ENCODE measurements at regions not wholly inside any gene's neighbourhood (a gene's known extent, or its start where the extent isn't known, plus 50 kb on each side); places are given as distances from the start of the nearest gene placed in this dataset.
A peak's percentile ranks its signal among the peaks of the same experiment; 100 is the strongest.

DNA sequence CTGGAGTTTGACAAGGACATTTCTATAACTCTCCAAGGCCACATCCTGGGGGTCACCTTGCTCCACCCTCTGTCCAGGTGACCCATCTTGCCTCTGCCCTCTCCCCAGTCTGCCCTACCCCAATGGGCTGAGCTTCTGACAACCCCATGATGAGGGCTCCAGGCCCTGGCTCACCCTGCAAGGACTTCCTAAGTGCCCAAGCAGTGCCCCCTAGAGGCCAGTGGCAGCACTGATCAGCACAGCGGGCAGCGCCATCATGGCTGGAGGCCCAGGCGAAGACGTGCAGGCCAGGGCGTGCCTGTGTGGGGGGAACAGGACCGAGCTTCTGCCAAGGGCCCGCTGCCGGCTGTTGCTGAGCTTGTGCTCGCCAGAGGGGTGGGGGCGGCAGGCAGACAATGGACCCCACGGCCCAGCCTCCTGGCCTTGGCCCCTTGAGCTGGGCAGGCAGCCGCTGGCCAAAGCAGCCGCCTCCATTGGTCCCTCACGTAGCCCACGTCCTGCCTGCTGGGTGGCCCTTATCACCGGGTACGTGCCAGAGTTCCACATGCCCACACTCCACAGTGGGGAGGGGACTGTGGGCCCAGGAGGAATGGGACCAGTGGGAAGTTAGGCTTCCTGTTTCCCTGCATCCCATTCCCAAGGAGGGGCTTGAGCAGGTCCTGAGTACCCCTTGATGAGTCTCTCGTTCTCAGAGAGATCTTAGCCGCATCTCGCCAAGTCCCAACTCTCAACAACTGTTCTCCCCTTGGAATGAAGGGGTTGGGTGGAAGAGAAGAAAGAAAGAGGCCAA is 64.3 kb downstream of the MRPL14 start:
- no peak for DNase-seq (ENCODE audit: extremely low read depth, low read depth, low spot score)

DNA sequence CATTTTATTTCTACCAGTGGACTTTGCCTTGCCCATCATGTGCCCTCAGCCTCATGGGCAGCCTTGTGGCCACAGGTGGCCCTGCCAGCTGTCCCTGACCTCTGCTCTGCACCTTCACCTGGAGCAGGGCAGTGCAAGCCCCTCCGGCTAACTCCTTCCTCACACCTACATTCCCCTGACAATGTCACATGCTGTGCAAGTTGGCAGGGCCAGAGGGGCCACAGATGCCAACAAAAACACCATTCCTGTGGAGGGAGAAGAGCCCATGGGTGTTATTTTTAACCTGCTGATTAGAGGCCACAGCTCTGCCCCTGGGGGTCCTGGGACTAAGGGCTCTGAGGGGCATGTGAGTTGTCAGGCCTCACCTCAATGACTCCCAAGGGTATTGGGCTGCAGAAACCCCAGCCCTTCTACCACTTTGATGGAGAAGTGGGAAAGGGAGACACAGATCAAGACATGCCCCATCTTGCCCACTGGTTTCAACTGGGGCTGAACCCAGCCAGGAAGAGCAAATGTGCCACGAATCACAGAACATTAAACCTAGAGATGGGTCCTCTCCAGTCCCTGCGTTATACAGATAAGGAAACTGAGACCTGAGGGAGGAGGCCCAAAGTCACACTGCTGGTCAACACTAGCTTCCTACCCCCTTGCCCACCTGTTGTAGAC is 65.0 kb downstream of the MRPL14 start:
- DNase-seq (ENCODE audit: extremely low read depth, low read depth, low spot score), result no peak

DNA sequence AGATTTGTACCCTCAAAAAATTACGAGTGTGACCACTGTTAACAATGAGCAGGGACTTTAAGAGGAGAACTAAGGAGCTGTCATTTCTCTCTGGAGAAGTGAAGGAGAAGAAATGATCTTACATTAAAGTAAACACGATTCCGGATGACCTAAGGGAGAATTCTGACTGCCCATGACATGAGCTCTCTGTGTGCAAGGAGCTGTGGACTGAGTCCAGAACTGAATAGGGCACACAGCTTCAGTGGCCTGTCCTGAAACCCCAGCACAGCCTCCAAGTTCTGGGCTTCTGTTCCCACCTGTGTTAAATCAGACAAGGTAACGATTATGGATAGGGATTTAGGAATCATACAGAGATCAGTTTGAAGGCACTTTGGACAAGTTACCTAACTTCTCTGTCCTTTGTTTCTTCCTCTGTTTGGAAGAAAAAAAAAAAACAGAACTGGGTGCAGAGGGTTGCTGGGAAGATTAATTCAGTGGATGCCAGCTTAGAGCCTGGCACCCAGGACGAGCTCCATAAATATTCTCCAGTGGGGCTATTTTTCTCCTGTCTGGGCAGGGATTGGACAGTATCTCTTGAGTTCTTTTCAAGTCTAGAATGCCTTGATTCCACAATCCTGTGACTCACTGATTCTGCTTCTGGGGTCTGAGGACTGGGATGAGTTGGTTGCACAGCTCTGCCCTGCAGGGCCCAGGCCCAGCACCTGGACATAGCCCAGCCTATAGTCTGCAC is 65.7 kb downstream of the MRPL14 start:
- DNase-seq (ENCODE audit: extremely low read depth, low read depth, low spot score), result no peak

DNA sequence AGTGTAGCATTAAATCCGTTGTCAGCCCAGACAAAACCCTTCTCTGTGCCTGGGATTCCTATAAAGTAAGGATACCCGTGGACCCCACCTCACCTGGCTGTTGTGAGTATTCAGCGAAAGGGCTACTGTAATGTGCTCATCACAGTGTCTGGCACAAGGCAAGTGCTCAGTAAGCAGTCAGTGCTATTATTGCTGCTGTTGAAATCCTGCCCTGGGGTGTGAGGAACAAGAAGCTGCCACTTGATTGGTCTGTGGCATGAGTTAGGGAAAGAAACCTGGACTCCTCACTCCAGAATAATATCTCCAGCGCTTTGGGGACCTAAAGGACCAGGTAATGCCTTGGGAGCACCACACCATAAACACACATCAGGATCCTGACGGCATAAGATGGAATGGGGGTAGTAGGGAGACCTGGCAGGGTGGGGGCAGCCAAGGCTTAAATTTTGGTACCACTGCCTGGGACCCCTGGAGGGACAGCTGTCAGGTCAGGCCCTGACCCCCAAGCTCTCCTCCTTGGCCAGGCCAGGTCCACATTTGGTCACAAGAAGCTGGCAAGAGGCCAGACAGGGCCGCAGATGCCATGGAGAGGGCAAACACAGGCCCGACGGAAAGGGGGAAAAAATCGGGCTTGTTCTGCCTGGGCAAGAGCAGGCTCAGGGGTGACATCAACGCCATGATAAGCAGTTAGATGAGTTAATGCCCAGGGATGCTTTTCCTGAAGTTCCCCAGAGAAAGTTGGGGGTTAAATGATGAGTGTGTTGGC is 66.5 kb downstream of the MRPL14 start:
- no peak for DNase-seq (ENCODE audit: extremely low read depth, low read depth, low spot score)

DNA sequence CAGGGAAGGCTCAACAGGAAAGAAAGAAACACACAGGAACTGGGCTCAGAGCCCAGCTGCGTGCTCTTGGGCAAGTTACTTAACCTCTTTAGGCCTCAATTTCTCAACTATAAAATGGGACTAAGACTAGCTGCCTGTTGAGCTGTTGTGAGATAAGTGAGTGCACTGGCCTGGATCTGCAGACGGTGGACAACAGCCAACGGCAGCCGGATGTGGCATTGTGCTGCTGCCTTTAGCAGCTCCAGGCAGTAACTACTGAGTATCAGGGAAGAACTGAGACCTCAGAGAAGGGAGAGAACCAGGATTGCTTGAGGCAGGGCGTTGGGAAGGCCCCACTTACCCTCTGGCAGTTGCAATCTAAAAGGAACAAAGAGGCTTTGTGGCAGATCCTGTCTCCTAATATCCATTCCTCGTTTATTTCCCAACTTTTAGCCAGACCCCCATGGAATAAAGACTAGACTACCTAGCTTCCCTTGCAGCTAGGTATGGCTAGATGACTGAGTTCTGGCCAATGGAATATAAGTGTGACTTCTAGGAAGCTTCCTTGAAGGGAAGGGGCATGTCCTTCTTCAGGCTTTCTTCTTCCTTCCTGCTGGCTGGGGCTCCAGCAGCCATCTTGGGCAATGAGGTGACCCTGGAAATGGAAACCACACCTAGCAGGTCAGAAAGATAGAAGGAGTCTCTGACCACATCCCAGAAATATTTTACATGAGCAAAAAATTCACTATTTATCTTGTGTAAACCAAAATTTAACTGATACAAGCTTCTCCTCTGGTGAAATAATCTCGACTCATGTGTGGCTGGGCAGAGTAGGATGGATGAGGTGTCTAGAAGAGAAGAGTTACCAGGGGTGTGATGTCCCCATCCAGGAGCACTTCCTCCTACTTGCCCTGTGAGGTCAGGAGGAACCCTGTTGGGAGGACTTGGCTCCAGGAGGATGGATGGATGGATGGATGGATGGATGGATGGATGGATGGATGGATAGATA is 67.6 kb downstream of the MRPL14 start:
- no peak for DNase-seq (ENCODE audit: extremely low read depth, low read depth, low spot score)

DNA sequence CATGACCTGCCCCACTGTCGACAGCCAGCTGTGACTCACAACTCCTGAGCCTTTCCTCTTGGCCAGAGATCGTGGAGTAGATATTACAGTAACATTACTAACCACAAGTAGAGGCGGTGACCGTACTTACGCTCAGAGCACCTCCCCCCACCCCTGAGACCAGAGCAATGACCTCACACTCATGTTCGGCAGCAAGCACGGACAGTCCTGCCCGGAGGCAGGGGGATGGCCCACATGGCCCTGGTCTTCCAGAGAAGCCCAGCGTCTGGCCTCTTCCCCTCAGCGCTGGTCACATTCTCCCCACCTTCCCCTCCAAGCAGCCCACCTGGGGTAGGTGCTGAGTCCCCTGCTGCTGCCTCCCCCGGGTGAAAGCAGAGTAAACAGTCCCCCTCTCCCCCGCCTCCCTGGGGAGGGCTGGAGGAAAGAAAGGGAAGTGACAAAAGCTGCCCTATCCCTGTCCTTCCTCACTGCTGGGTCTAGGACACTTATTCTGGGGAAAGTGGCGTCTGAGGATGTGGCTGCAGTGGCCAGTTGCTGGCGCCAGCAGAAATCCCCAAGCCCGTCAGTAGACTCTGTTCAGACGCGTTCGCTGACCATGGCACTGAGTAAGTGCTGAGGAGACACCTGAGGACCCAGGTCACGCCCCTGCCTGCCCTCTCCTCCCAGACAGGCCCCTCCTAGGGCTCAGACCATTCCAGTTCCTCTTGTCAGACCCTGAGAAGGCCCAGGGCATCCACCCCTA is 68.5 kb downstream of the MRPL14 start:
- peak; percentile 93 for DNase-seq (ENCODE audit: extremely low read depth, low read depth, low spot score)

DNA sequence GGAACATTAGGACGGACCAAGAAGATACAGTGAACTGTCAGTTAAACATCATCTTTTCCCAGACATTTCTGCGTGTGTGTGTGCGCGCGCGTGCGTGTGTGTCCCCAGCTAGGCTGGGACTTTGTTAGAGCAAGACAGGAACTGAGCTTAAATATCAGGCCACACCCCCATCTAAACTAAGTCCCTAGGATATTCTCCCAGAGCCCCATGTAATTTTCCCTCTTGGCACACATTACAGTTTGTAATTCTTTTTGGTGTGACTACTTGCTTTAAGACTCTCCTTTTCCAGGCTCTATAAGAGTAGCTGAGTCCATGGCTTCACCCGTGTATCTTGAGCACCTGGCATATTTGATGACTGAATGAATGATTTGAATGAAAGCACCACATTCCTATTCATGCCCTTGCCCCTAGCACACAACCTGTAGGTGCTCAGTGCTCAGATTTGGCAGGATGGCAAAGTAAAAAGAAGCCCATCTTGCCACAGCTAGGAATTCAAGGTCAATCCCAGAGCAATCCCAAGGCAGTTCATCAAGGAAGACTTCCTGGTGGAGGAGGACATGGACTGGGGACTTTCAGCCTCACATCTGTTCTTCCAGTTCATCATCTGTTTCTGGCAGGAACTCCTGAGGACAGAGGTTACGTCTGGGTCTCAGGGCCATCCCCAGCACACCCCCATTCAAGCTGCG is 69.2 kb downstream of the MRPL14 start:
- DNase-seq (ENCODE audit: extremely low read depth, low read depth, low spot score), result no peak

DNA sequence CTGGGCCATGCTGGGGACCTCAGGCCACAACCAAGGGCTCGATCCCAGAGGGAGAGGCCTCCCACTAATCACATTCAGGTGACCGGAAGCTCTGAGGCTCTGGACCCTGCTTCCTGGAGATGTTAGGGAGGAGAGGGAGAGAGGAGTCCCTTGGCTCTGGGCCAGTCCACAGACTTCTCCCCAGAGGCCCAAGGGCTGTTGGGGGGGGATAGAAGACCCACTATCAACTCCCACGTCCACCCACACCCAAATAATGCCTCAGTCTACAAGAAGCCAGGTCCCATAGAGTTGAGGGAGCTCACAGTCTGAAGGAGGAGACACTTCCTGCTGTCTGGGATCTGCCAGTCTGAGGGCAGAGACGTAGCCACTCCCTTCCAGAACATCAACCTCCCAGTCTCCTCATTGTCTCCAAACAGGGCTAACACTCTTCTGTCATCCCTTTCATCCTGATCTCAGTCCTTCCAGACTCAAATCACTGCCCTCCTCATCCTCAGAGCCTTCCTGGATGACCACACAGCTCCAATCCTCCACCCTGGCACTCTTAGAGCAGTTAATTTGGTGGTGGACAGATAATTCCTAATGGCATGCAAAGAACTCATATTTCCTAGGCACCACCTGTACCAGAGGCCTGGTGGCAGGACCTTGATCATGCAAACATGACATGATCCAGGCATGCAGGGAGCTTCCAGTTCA is 69.9 kb downstream of the MRPL14 start:
- DNase-seq (ENCODE audit: extremely low read depth, low read depth, low spot score), result no peak

DNA sequence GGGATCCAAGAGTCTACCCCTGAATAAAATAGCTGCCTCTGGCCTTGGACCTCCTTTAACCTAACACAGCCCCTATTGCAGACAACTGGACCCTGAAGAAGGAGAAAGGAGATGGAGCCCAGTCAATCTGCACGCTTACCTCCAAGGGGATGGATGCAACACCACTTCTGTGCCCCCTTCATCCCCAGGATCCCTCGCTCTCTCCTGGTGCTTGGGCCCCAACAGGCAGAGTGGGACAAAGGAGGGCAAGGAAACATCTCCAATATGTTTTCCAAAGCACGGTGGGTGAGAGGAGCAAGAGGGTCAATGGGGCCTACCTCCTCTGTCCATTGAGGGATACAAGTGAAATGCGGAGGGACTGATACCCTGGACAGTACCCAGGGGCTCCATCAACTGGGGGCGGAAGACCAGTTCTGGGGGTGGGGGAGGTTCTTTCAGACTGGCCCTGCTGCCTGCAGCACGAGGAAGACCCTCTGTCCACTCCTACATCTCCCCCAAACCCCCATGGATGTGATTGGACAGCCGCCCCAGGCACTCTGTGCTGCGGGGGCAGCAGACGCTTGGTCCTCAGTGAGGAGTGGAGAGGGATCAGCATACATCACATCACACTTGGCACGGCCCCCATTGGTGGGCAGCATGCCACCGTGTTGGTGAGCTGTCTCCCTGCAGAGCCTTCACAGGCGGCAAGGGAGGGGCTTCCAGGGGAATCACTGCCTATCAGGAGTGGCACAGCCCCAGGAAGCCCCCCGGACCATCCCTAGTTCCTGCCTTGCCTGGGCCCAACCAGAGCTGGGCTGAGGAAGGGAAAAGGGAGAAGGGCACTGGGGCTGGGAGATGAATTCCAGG is 70.6 kb downstream of the MRPL14 start:
- no peak for DNase-seq (ENCODE audit: extremely low read depth, low read depth, low spot score)

DNA sequence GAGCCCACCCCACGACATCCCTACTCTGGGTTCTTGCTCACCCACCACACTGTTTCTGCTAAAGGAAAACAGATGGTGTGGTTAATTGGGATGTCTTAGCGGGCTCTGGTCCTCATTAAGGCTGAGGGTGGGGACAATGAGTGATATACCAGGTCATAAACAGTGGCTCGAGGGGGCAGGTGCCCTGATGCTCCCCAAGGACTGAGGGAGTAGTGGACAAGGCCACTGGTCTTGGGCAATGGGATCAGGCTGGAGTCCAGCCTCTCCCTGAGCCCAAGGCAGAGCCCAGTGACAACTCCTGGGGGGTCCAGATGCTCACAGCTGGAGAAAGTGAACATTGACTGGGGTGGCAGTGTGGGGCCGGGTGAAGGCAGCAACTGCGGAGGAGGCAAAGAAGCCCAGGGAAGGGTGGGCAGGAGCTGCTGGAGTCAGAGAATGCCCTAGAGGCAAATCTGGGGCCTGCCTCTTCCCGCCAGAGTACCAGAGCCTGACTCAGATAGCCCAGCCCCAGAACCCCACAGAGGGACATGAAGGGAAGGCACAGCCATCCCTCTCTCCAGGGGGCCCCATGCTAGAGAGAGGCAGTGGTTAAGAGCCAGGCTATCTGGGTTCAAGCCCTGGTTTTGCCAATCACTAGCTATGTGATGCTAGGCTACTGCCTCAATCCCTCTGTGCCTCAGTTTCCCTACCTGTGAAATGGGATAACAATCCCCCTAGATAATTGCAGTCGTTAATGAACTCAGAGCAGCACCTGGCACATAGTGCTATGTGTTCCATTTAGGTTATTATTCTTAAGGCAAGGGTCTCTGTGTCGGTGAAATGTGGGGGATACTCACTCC is 72.3 kb downstream of the MRPL14 start:
- DNase-seq (ENCODE audit: extremely low read depth, low read depth, low spot score), result no peak

DNA sequence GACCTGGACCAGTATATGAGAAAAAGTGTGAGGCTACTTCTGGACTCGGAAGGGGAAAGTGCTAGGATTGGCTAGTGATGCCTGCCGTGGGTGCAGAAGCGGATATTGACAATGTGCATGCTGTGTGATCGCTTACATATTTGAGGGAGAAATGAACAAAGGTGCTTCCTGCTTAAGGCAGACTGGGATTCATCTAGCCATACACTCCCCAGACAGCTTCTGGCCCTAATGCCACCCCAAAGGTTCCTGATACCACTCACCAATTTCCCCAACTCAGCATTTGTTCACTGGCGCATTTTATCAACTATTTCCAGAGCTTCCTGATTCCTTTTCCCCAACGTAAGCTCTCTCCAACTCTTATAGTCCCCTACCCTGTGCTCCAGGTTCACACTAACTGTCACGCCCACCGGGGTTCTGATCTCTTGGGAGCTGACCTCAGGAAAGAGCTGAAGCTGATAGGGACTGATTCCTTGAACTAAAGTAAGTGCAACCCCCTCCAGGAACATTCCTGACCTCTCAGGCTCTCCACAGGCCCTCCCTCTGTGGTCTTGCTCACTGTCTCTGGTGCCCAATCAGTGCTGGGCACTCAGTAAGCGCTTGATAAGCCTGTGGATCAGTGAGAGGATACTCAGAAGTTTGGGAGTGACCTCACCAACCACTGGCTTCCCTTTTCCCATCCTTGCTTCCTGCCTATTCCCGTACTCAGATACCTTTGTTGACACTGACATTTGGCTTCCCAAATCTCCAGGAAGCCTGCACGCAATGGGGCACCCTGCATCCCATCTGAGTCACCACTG is 73.3 kb downstream of the MRPL14 start:
- no peak for DNase-seq (ENCODE audit: extremely low read depth, low read depth, low spot score)

DNA sequence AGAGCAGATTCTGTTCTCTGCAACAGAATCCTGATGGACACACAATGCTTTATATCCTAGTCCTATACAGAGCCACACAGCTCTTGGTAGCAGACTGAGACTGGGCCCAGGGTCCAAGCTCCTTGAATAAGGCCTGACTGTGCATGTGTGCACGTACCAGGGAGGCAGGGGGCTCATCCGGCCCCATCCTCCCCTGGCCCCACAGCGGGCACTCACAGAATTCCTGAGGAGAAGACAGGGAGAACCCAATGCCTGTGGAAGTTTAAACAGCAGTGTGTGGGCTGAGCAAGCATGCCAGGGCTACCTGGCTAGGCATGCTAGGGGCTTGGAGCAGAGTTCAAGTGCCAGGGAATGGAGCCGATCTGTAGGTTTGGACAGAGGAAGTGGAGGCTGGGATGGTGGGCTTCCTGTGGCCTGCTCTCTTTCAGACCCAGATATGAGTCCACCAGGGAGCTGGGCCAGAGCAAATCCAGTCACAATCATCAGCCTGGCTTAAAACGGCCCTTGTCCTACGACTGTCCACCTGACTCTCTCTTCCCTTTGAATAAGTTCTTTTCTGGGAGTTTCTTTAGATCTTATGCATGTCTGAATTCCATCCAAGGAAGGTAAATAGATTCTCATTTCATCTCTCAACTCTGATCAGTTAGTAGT is 74.0 kb downstream of the MRPL14 start:
- no peak for DNase-seq (ENCODE audit: extremely low read depth, low read depth, low spot score)

DNA sequence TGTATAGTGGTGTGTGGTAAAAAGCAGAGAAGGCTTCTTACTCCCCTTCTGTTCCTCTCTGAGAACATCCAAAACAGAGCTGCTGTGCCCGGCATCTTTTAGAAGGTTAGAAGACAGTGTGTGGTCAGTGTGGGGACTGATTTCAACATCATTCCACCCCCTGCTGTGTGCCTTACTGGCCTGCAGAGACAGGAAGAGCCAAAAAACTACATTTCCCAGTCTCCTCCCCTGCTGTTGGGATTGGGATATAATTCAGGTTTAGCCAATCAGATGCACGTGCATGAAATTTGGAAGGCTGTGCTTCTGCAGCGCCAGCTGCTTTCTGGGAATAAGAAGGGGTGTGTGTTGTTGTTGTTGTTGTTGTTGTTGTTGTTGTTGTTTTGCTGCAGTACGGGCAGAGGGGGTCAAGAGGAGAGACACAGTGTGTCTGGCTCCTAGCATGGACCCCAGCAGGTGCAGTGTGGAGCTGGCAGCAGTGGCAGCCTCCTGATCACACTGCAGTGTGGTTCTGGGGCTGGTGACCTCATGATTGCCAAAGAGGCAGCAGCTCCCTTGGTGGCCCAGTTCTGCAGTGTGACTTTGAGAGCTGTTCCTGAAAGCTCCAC is 74.7 kb downstream of the MRPL14 start:
- no peak for DNase-seq (ENCODE audit: extremely low read depth, low read depth, low spot score)

DNA sequence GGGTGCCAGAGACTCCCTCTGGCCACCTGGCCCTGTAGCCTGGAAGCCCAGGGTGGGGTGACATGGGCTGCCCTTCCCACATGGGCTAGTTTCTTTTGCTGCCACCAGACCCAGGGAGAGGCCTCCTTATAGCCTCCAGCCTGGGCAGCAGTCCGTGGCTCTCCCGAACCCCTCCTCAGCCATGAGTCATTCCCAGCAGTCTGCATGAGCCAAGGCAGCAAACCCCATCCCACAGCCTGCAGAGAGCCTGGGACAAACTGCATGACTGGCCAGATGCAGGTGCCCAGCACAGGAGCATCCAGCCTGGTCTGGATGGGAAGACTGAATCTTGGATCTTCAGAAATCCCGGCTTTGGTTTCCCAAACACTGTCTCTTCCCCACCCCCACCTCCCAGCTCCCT is 75.7 kb downstream of the MRPL14 start:
- DNase-seq (ENCODE audit: extremely low read depth, low read depth, low spot score), result no peak
